Thyroid gland (tissue), 4 donors: ENCODE measurements at regions not wholly inside any gene's neighbourhood (a gene's known extent, or its start where the extent isn't known, plus 50 kb on each side); places are given as distances from the start of the nearest gene placed in this dataset.

ENCODE experiments used
- DNase-seq, 2 donors: peaks; one replicate each; pipeline ENCODE4 v3.0.0-alpha.2; 2019
- H3K27ac ChIP-seq, 3 donors: fragments of 200-600 bp; sonication (generic); 1 replicate in 2 of 3; 2 replicates in 1 of 3; pipeline ENCODE4 v1.5.1; 2016 to 2019; ENCODE audit warnings: mild to moderate bottlenecking in 1 of 3, moderate library complexity in 1 of 3
- H3K27me3 ChIP-seq: fragments of 200-600 bp; sonication (generic); one replicate; pipeline ENCODE4 v1.5.1; 2019
- H3K36me3 ChIP-seq, 2 donors: fragments of 200-600 bp; sonication (generic); one replicate each; pipeline ENCODE4 v1.5.1; 2016 to 2019
- H3K4me1 ChIP-seq, 2 donors: fragments of 200-600 bp; sonication (generic); one replicate each; pipeline ENCODE4 v1.5.1; 2017 to 2019
- H3K4me3 ChIP-seq, 3 donors: fragments of 200-600 bp; sonication (generic); replicated peaks in 1 of 3; 1 replicate in 2 of 3; 2 replicates in 1 of 3; pipeline ENCODE4 v1.5.1; 2016; ENCODE audit warnings: mild to moderate bottlenecking in 1 of 3
- H3K9me3 ChIP-seq: fragments of 200-600 bp; sonication (generic); one replicate; pipeline ENCODE4 v1.5.1; 2017
- CTCF ChIP-seq, 6 experiments: fragments of 200-600 bp in 3 of 6; fragments of 450-650 bp in 3 of 6; sonication (generic) in 3 of 6; IDR thresholded peaks; one replicate each; pipeline ENCODE4 v1.5.1; 2016 to 2019; ENCODE audit warnings: antibody characterized with exemption in 6 of 6, mild to moderate bottlenecking in 2 of 6, inconsistent platforms in 1 of 6, moderate library complexity in 1 of 6
- POLR2A ChIP-seq, 2 donors: fragments of 450-650 bp; IDR thresholded peaks; one replicate each; pipeline ENCODE4 v1.6.1; 2017; ENCODE audit warnings: antibody characterized with exemption in 2 of 2, mild to moderate bottlenecking in 2 of 2, moderate library complexity in 1 of 2
- WGBS, 2 donors: methylation state at CpG; one replicate each; pipeline ENCODE4 v1.1.5; 2017; 5-methylcytosine and 5-hydroxymethylcytosine counted together
- intact Hi-C: fragments of 100-400 bp; cut with DNase I; formaldehyde crosslinking; loops from one replicate; pipeline ENCODE4 v1.15.1; 2023

GRCh38 chr1:209021622-209022021 is 561.9 kb upstream of the CAMK1G start:
- no peaks in the 10 kb centered on the region for H3K9me3 ChIP-seq
- H3K36me3 ChIP-seq, result no peaks in the 10 kb centered on the region
- no peak overlapping the region for H3K27ac ChIP-seq
- H3K27me3 ChIP-seq, result no peaks in the 10 kb centered on the region
- DNase-seq, result no peak
- intact Hi-C loops, result no loop called here
- no peak overlapping the region for H3K4me3 ChIP-seq
- no peak for TF ChIP-seq POLR2A (IDR thresholded peaks at IDR 0.05)
- TF ChIP-seq CTCF (IDR thresholded peaks at IDR 0.05), result no peak
- no peaks in the 10 kb centered on the region for H3K4me1 ChIP-seq

GRCh38 chr1:209023790-209024189 is 559.7 kb upstream of the CAMK1G start:
- TF ChIP-seq CTCF (IDR thresholded peaks at IDR 0.05) (no peak), POLR2A (IDR thresholded peaks at IDR 0.05) (no peak)

GRCh38 chr1:209029737-209030136 is 553.8 kb upstream of the CAMK1G start:
- no peaks in the 10 kb centered on the region for H3K9me3 ChIP-seq
- no peaks in the 10 kb centered on the region for H3K27me3 ChIP-seq
- H3K27ac ChIP-seq, result no peak overlapping the region
- H3K36me3 ChIP-seq, result no peaks in the 10 kb centered on the region
- H3K4me1 ChIP-seq, result peaks cover 4 to 7% of the 10 kb centered on the region in 2 donors
- intact Hi-C loops, result no loop called here
- DNase-seq, result no peak
- 87 to 93% methylated on average over 1 of the region's 1 CpG for WGBS, 2 donors
- TF ChIP-seq CTCF (IDR thresholded peaks at IDR 0.05) (no peak), POLR2A (IDR thresholded peaks at IDR 0.05) (no peak)
- no peak overlapping the region for H3K4me3 ChIP-seq

More at GRCh38 chr1:209023790-209024189, 559.7 kb upstream of the CAMK1G start:
- Histone ChIP-seq H3K4me3 (no peak overlapping the region), H3K4me1 (no peaks in the 10 kb centered on the region), H3K27ac (no peak overlapping the region), H3K27me3 (no peaks in the 10 kb centered on the region), H3K36me3 (no peaks in the 10 kb centered on the region), H3K9me3 (no peaks in the 10 kb centered on the region)
- 72 to 86% methylated on average over 2 of the region's 2 CpGs for WGBS, 2 donors
- no peak for DNase-seq
- intact Hi-C loops, result no loop called here

GRCh38 chr1:209030454-209031167 is 552.9 kb upstream of the CAMK1G start:
- Histone ChIP-seq H3K36me3 (no peaks in the 10 kb centered on the region), H3K9me3 (no peaks in the 10 kb centered on the region), H3K4me1 (peaks cover 4 to 7% of the 10 kb centered on the region in 2 donors), H3K4me3 (no peak overlapping the region), H3K27ac (no peak overlapping the region), H3K27me3 (no peaks in the 10 kb centered on the region)
- no peak for TF ChIP-seq POLR2A (IDR thresholded peaks at IDR 0.05)
- TF ChIP-seq CTCF (IDR thresholded peaks at IDR 0.05), result no peak
- WGBS, 2 donors, result 40 to 42% methylated on average over 6 of the region's 6 CpGs
- intact Hi-C loops, result no loop called here
- DNase-seq, result peak; percentile 48 to 58

- Histone ChIP-seq H3K4me1 (no peaks in the 10 kb centered on the region), H3K9me3 (no peaks in the 10 kb centered on the region), H3K27me3 (no peaks in the 10 kb centered on the region), H3K4me3 (no peak overlapping the region), H3K36me3 (no peaks in the 10 kb centered on the region), H3K27ac (no peak overlapping the region)
- 95 to 96% methylated on average over 1 of the region's 1 CpG for WGBS, 2 donors
- intact Hi-C loops, result no loop called here
- no peak for DNase-seq
- no peak for TF ChIP-seq POLR2A (IDR thresholded peaks at IDR 0.05)
- TF ChIP-seq CTCF (IDR thresholded peaks at IDR 0.05), result no peak
Measured at GRCh38 chr1:209037064-209037463, 546.5 kb upstream of the CAMK1G start.
